HAP-1 (cell line): ENCODE measurements at regions not wholly inside any gene's neighbourhood (a gene's known extent, or its start where the extent isn't known, plus 50 kb on each side); places are given as distances from the start of the nearest gene placed in this dataset.
A peak's percentile ranks its signal among the peaks of the same experiment; 100 is the strongest.
"Not testable (repeated sequence)": the region's sequence is repeated elsewhere in the genome, so short reads cannot be mapped to it uniquely, and the experiment has no call there.

ENCODE experiments used
- DNase-seq, 2 experiments: peaks; one replicate each; pipeline ENCODE4 v3.0.0-alpha.2; 2016 to 2020; ENCODE audit warnings: low spot score in 2 of 2
- H3K27me3 ChIP-seq: fragments of 250-450 bp; sonication (Bioruptor Pico); 2 replicates; pipeline ENCODE4 v1.5.1; 2020; ENCODE audit warnings: low read depth, mild to moderate bottlenecking, moderate library complexity
- H3K36me3 ChIP-seq: fragments of 250-450 bp; sonication (Bioruptor Pico); replicated peaks from 2 replicates; pipeline ENCODE4 v1.5.1; 2020; ENCODE audit warnings: mild to moderate bottlenecking
- H3K4me1 ChIP-seq: fragments of 250-450 bp; sonication (Bioruptor Pico); 2 replicates; pipeline ENCODE4 v1.5.1; 2020; ENCODE audit warnings: mild to moderate bottlenecking
- H3K4me3 ChIP-seq: fragments of 250-450 bp; sonication (Bioruptor Pico); 2 replicates; pipeline ENCODE4 v1.5.1; 2020; ENCODE audit warnings: mild to moderate bottlenecking, moderate library complexity
- H3K9me3 ChIP-seq: fragments of 250-450 bp; sonication (Bioruptor Pico); 2 replicates; pipeline ENCODE4 v1.5.1; 2020; ENCODE audit warnings: mild to moderate bottlenecking, moderate library complexity
- in situ Hi-C: fragments of 300-500 bp; cut with MboI; formaldehyde crosslinking; loops from 3 replicates; pipeline ENCODE4 v1.14.3; 2020; ENCODE audit warnings: low sequenced_read_pairs, inconsistent platforms, mixed read lengths

- H3K4me3 ChIP-seq, DNase-seq, in situ Hi-C loops: not testable (repeated sequence)
Observed at GRCh38 chr3:110888625-110889375, 182.8 kb upstream of the NECTIN3 start.

GRCh38 chr3:110889376-110889699 is 182.3 kb upstream of the NECTIN3 start:
- H3K36me3 ChIP-seq, DNase-seq, H3K27me3 ChIP-seq, in situ Hi-C loops, H3K9me3 ChIP-seq, H3K4me1 ChIP-seq, H3K4me3 ChIP-seq: not testable (repeated sequence)

More at GRCh38 chr3:110888625-110889375, 182.8 kb upstream of the NECTIN3 start:
- H3K36me3 ChIP-seq, H3K9me3 ChIP-seq, H3K27me3 ChIP-seq, H3K4me1 ChIP-seq: not testable (repeated sequence)

DNA sequence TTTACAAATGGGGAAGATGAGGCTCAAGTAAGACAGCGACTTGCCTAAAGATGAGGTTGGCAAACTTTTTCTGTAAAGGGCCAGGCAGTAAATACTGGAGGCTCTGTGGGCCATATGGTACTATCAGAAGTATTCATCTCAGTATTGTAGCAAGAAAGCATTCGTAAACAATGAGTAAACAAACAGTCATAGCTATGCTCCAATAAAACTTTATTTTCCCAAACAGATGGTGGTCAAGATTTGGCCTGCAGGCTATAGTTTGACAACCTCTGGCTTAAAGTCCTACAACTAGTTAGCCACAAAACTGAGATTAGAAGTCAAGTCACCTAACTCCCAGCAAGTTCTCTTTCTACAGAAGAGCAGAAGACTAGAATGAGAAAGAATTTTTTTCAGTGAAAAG is 177.0 kb upstream of the NECTIN3 start:
- DNase-seq, result no peak
- no peaks in the 10 kb centered on the region for H3K27me3 ChIP-seq
- H3K4me3 ChIP-seq, result no peak overlapping the region
- in situ Hi-C loops, result no loop called here
- no peaks in the 10 kb centered on the region for H3K4me1 ChIP-seq
- no peaks in the 10 kb centered on the region for H3K9me3 ChIP-seq
- no peaks in the 10 kb centered on the region for H3K36me3 ChIP-seq

- no peak for DNase-seq
- no peaks in the 10 kb centered on the region for H3K36me3 ChIP-seq
- no peaks in the 10 kb centered on the region for H3K9me3 ChIP-seq
- H3K4me1 ChIP-seq, result no peaks in the 10 kb centered on the region
- in situ Hi-C loops, result no loop called here
- H3K27me3 ChIP-seq, result no peaks in the 10 kb centered on the region
- H3K4me3 ChIP-seq, result no peak overlapping the region
Observed at GRCh38 chr3:110895054-110895453, 176.6 kb upstream of the NECTIN3 start.

- in situ Hi-C loops, result no loop called here
- Histone ChIP-seq H3K4me3 (no peak overlapping the region), H3K9me3 (no peaks in the 10 kb centered on the region), H3K36me3 (no peaks in the 10 kb centered on the region), H3K4me1 (0 out of 2 replicates have a peak, but pooled peaks cover 3% of the 10 kb centered on the region), H3K27me3 (no peaks in the 10 kb centered on the region)
- DNase-seq, result no peak
Observed at GRCh38 chr3:110897046-110897445, 174.6 kb upstream of the NECTIN3 start.

DNA sequence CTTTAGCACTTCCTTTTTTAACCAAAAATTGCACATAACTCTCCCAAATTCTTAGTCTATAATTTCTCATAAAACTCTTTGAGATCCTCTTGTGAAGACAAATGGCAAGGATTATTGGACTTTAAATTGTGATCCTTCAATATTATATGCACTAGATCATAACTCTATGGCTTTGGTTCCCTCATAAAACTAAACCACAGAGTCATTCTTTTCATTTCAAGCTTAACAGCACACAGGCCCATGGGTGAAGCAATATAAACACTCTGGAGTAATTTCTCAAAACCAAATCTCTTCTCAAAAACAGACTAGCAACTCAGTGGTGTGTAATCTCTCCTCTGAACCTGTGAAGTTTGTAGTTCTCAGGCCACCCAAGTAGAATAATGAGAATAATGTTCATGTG is 171.0 kb upstream of the NECTIN3 start:
- Histone ChIP-seq H3K9me3 (no peaks in the 10 kb centered on the region), H3K4me3 (no peak overlapping the region), H3K27me3 (no peaks in the 10 kb centered on the region), H3K4me1 (0 out of 2 replicates have a peak, but pooled peaks cover 3% of the 10 kb centered on the region), H3K36me3 (no peaks in the 10 kb centered on the region)
- in situ Hi-C loops, result no loop called here
- DNase-seq, result no peak

- in situ Hi-C loops, result no loop called here
Observed at GRCh38 chr3:110901536-110901935, 170.1 kb upstream of the NECTIN3 start.

GRCh38 chr3:110902453-110903085 is 169.0 kb upstream of the NECTIN3 start:
- DNase-seq, result no peak
- Histone ChIP-seq H3K4me3 (no peak overlapping the region), H3K27me3 (no peaks in the 10 kb centered on the region), H3K4me1 (0 out of 2 replicates have a peak, but pooled peaks cover 3% of the 10 kb centered on the region), H3K9me3 (no peaks in the 10 kb centered on the region), H3K36me3 (no peaks in the 10 kb centered on the region)
- in situ Hi-C loops, result no loop called here

More at GRCh38 chr3:110901536-110901935, 170.1 kb upstream of the NECTIN3 start:
- Histone ChIP-seq H3K4me1 (0 out of 2 replicates have a peak, but pooled peaks cover 3% of the 10 kb centered on the region), H3K27me3 (no peaks in the 10 kb centered on the region), H3K4me3 (no peak overlapping the region), H3K9me3 (no peaks in the 10 kb centered on the region), H3K36me3 (no peaks in the 10 kb centered on the region)
- no peak for DNase-seq

DNA sequence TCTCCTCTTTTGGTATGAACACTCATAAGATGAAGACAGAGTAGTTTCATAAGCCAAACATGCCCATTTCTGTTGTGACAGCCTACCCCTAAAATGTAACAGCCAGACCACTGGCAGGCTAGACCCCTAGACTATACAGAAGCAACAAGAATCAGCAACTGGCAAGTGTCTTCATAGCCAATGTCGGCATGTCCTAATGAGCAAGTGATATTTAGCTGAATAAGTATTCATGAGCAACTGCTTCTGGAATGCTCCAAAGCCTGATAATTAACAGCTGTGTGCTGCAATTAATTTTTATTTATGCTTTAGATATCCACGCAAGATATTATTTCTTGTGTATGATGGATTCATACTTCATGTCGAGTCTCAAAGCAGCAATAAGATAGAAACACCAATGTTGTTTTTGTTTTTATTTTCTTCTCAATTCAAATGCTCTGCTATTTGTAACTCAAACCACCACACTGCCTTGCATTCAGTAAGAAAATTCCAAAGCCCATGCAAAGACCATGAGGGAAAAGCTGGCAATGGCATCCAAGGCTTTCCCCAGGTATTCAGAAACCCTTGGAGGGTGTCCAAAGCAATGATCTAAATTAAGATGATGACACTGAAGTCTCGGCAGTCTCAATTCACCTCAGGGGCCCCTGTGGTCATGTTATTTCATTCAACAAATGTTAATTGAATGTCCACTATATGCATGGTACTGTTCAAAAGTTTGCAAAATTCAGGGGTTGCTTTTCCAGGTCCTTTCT is 167.7 kb upstream of the NECTIN3 start:
- in situ Hi-C loops, result no loop called here
- DNase-seq, result no peak
- Histone ChIP-seq H3K4me3 (no peak overlapping the region), H3K36me3 (no peaks in the 10 kb centered on the region), H3K4me1 (0 out of 2 replicates have a peak, but pooled peaks cover 3% of the 10 kb centered on the region), H3K9me3 (no peaks in the 10 kb centered on the region), H3K27me3 (no peaks in the 10 kb centered on the region)

- DNase-seq, result no peak
- Histone ChIP-seq H3K4me1 (peaks cover 6% of the 10 kb centered on the region), H3K9me3 (no peaks in the 10 kb centered on the region), H3K4me3 (no peak overlapping the region), H3K36me3 (no peaks in the 10 kb centered on the region), H3K27me3 (no peaks in the 10 kb centered on the region)
- in situ Hi-C loops, result no loop called here
Observed at GRCh38 chr3:110904520-110904890, 167.1 kb upstream of the NECTIN3 start.

GRCh38 chr3:110905121-110905520 is 166.5 kb upstream of the NECTIN3 start:
- H3K36me3 ChIP-seq, result no peaks in the 10 kb centered on the region
- no peaks in the 10 kb centered on the region for H3K9me3 ChIP-seq
- in situ Hi-C loops, result no loop called here
- no peak for DNase-seq
- H3K27me3 ChIP-seq, result no peaks in the 10 kb centered on the region
- peaks cover 10% of the 10 kb centered on the region for H3K4me1 ChIP-seq
- H3K4me3 ChIP-seq, result no peak overlapping the region

DNA sequence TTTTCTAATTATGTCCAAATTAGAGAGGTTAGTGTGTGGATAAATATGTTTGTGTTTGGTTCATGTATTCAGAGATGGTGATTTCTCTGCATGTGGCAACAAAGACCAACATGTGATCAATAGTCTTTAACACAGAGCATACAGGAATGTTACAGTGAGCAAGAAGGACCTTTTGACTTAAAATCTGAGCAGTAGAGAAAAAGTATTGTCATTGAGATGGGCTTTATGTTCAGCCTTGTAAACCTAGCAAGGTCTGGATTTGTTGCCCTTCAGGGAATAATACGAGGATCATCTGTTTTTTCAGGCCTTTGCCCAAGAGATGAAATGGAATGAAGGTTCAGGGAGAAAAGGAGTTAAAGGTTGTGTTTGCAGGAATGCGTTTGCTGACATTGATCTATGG is 161.8 kb upstream of the NECTIN3 start:
- Histone ChIP-seq H3K27me3 (no peaks in the 10 kb centered on the region), H3K36me3 (no peaks in the 10 kb centered on the region), H3K9me3 (no peaks in the 10 kb centered on the region), H3K4me1 (peaks cover 14% of the 10 kb centered on the region), H3K4me3 (no peak overlapping the region)
- DNase-seq, result peak; percentile 9 to 83
- in situ Hi-C loops, result no loop called here

DNA sequence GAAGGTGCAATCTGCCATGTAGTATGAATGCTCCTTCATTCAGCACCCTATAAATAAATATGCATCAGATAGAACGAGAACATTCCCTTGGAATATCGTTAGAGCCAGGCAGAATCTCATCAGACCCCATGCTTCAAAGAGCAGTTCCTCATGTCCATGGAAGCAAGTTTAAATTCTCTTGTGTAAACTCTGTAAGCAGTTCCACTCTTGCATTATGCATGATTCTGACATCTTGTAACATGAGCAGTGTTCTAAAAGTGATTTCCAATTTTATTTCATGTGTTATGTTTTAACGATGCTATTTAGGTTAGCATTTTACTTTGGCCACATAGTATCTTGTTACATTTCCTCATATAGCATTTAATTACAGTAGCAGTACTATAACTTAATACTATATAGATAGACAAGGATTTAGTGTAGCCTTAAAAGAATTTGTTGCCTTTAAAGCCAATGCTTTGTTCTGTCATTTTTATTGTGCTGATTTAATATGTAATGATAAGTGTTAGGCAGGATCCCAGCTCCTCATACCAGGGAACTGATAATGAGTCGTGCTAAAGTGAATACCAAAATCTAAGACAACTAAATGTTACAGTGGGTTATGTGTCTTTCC is 161.2 kb upstream of the NECTIN3 start:
- peaks cover 14% of the 10 kb centered on the region for H3K4me1 ChIP-seq
- in situ Hi-C loops, result no loop called here
- H3K27me3 ChIP-seq, result no peaks in the 10 kb centered on the region
- DNase-seq, result no peak
- no peaks in the 10 kb centered on the region for H3K36me3 ChIP-seq
- H3K4me3 ChIP-seq, result no peak overlapping the region
- H3K9me3 ChIP-seq, result no peaks in the 10 kb centered on the region

GRCh38 chr3:110918963-110919362 is 152.7 kb upstream of the NECTIN3 start:
- no peaks in the 10 kb centered on the region for H3K36me3 ChIP-seq

More at GRCh38 chr3:110918963-110919362, 152.7 kb upstream of the NECTIN3 start:
- in situ Hi-C loops, result no loop called here
- no peak overlapping the region for H3K4me3 ChIP-seq
- H3K9me3 ChIP-seq, result 0 out of 2 replicates have a peak, but pooled peaks cover 3% of the 10 kb centered on the region
- H3K4me1 ChIP-seq, result no peaks in the 10 kb centered on the region
- no peak for DNase-seq
- H3K27me3 ChIP-seq, result no peaks in the 10 kb centered on the region
